SH-SY5Y (cell line): ENCODE measurements at regions not wholly inside any gene's neighbourhood (a gene's known extent, or its start where the extent isn't known, plus 50 kb on each side); places are given as distances from the start of the nearest gene placed in this dataset.

ENCODE experiments used
- GATA2 ChIP-seq: IDR thresholded peaks from 2 replicates; pipeline ENCODE4 v1.6.1; 2011; ENCODE audit warnings: mild to moderate bottlenecking, low read depth, low read length
- GATA3 ChIP-seq: IDR thresholded peaks from 2 replicates; pipeline ENCODE4 v1.6.1; 2011; ENCODE audit warnings: low read depth, mild to moderate bottlenecking, low read length, moderate library complexity

DNA sequence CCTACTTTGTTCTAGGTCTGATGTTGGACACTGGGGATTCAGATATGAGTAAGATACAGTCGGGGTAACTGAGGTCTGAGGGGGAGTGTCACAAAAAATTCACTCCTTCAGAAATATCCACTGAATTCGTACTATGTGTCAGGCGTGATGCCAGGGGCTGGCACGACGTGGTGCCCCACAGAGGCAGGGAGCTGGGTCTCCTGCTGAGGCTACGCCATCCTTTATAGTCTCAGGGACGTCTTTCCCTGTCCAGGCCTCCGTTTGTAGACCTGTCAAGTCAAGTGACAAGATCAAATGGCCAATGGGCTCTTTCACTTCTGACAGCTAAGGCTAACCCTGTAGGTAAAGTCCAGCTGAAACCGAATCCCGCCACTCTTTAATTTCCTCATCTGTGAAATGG is 118.8 kb upstream of the SMIM23 start:
- no peak for TF ChIP-seq GATA2
- TF ChIP-seq GATA3, result no peak

DNA sequence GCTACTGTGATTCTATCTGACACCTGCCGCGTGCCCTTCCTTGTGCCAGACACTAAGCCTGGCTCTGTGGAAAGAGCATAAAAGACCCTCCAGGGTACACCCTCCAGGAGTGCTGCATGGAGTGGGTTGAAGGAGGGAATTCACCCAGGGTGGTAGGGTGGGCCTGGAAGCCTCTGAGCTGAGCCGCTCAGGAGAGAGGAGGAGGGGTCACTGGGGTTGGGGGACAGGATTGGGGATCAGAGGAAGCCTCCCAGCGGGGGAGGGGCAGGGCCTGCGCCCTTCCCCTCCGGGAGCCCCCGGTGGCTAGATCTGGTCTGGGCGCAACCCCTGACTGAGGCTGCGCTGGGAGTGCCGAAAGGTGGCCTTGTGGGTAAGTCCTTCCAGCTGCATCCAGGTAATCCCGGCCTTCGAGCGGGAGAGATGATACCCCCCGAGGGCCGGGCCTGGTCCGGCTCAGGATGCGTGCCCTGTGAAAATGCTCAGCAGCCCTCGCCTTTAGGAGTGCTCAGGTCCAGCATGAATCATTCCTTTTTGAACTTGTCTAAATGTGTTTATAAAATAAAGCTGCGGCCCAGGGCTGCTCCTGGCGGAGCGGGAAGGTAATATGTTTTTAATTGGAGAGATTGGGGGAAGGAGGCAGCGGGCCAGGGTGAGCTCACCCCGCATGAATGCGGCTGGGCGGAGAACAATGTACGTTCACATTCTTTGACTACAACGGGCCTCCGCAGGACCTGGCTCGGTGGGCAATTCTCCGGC is 118.1 kb upstream of the SMIM23 start:
- no peak for TF ChIP-seq GATA3
- TF ChIP-seq GATA2, result no peak

DNA sequence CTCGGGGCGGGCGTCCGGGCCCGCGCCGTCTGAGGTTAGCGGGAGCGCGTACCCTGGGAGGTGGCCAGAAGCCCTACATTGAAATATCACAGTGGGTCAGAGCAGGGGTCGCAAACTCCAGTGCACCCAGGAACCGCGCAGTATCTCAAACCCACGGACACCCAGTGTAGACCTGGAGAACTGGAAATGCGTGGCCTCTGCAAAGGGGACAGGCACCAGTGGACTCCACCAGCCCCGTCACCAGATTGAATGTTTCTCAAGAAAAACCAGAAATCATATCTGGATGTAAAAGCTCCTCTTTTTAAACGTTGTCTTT is 117.6 kb upstream of the SMIM23 start:
- no peak for TF ChIP-seq GATA2
- no peak for TF ChIP-seq GATA3

DNA sequence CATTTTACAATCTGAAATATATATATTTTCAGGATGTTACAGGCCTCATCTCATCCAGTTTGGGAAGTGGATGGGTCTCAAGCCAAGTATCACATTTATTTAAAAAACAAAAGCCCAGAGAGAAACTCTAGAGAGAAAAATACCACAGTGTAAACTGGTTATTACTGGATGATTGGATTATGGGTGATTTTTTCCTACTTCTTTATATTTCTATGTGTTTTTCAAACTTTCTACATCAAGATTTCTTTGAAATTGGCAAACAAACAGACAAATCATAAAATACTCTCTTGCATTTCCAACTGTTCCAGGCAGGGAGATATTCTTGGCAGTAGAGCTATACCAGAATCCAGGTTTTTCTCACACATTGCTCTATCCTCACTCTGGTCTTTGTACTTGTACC is 116.0 kb upstream of the SMIM23 start:
- TF ChIP-seq GATA3 (no peak), GATA2 (no peak)

DNA sequence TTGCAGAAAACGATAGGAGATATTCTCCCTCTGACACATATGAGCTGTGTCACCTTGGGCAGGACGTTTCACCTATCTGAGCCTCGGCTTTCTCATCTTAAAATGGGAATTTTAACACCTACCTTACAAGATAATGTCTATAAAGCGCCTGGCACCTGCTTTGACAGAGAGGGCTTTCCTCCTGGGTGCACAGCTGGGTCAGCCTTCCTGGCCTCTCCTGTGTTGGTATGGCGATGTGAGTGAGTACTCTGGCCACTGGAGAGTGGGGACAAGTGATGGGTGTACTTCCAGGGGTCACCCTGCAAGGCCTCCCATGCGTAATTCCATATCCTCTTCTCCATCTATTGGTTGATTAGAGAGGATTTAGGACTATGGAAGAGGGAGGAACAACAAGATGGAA is 113.1 kb upstream of the SMIM23 start:
- TF ChIP-seq GATA3 (no peak), GATA2 (no peak)

DNA sequence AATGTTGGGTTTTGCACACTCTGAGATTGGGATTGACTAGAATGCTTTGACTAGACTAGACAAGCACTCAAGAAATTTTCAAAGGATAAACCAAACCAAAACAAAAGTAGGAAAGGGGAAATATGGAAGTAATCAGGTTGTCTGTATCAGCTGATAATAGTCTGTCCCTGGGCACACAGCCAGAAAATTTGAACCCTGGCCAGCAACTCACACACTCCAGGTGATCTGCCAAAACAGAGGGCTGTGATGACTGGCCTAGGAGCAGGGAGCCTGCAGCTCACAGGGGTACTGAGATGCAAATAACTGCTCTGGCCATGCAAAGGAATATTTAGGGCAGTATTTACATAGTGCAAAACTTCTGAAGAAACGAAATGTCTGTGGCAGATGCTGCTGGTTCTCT is 112.3 kb upstream of the SMIM23 start:
- TF ChIP-seq GATA2 (no peak), GATA3 (no peak)

DNA sequence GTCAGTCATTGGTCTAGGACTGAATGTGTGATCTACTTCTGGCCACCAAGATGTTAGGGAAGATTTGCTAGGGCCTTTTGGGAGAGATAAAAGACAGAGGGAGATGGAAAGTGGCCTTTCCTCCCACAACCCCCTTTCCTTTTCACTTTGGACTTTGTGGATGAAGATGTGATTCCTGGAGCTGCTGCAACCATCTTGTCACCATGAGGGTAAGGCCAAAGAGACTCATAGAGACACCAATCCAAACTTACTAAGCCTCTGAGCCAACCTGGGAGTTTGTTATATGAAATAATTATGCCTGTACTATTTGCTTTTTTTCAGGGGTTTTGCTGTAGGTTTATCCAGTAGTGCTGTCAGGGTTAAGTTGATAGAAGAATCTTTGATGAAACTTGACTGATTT is 111.8 kb upstream of the SMIM23 start:
- TF ChIP-seq GATA2 (no peak), GATA3 (no peak)

DNA sequence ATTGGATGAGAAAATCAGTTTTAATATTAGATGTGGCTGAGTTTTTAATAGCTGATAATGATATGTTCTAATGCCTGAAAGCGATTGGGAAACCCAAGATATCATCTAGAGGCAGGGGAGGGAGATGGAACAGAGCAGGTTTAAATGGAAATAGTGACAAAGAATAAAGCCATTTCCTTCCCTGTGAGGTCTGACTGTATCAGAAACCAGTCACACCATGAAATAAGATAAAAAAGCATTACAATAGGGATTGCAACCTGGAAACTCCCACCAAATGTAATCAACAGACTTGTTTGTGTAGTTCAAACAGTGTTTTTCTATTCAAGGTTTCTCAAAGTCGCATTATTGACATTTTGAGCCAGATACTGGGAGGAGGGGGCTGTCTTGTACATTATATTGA is 110.1 kb upstream of the SMIM23 start:
- TF ChIP-seq GATA3 (no peak), GATA2 (no peak)

DNA sequence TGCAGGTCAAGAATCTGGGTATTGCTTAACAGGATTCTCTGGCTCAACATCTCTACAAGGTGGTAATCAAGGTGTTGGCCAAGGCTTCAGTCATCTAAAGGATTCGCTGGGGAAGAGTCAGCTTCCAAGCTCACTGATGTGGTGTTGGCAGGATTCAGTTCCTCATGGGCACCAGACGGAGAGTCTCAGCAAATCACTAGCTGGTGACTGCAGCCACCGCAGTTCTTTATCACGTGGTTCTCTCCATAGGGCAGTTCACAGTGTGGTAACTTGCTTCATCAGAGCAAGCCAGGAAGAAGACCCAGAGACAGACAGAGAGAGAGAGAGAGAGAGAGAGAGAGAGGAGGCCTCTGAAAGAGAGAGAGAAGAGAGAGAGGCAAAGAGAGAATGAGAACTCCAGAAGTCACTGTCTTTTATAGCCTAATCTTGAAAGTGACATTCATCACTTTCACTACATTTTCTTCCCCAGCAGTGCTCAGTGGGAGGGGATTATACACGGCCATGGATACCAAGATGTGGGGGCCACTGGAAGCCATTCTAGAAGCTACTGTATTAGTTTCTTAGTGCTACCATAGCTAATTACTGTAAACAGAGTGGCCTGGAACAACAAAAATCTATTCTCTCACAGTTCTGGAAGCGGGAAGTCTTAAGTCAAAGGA is 109.2 kb upstream of the SMIM23 start:
- TF ChIP-seq GATA2 (no peak), GATA3 (no peak)

DNA sequence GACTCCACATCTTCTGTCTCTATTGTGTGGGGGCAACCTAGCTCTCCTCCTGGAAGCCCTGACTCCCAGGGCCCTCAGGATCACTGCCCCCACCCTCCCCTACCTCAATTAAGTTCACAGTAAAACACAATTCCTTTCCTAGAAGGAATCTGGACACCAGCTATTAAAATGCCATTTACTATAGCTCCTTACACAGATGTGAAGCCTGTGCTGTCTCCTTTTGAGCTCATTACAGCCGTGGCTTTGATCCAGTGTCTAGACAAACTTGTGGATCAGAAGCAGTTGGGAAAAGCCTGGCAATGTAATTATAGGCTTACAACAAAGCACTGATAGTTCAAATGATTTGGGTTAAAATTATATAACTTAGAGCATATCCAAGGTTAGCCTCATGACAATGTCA is 107.0 kb upstream of the SMIM23 start:
- TF ChIP-seq GATA2, result no peak
- TF ChIP-seq GATA3, result no peak

DNA sequence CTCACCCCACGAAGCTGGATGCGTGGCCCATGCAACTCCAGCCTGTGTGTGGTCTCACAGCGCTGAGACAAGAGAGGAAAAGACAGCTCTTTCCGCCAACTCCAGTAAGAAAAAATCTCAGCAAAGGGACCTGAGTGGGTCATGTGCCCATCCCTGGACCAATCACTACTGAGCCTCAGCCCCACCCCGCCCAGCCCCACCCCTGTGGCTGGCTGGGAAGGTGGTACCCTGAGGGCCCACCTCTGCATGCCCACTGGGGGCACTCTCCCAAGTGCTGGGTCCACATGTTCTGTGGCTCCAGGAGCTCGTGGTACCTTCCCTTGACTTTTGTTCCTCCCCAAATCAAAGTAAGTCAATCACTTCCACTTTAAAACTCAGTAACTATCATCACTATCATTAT is 105.1 kb upstream of the SMIM23 start:
- TF ChIP-seq GATA3, result no peak
- no peak for TF ChIP-seq GATA2

DNA sequence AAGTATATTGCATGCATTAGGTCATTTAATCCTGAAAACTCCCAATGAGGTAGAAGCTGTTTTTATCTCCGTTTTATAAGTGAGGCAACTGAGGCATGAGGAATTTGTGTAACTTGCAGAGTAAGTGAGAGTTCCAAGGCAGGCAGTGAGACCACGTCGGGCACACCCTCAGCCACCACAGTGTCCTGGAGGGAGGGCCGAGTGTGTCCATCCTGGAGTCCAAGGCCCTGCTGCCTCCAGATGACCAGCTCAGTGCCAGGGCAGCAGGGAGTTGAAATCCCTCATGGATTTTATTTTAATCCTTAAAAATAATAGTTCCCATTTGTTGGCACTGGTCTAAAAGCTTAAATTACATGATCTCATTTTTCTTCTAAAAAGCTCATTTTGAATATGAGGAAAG is 104.6 kb upstream of the SMIM23 start:
- TF ChIP-seq GATA3 (no peak), GATA2 (no peak)

DNA sequence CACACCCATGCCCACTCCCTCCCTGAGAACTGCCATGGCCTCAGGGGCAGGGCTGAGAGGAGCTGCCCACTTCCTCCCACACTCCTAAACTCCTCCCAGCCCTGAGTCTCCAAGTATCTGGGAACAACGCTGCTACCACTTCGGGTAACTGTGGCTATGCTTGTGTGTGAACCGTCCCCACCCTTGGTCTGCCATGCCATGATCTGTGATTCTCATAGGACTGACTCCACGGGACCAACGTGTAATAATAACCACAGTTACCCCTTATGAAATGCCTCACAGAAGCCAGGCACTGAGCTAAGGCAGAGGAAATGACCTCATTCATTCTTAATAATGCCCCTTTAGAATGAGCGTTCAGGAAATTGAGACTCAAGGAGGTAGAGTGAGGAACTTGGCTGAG is 103.9 kb upstream of the SMIM23 start:
- TF ChIP-seq GATA3 (no peak), GATA2 (no peak)

DNA sequence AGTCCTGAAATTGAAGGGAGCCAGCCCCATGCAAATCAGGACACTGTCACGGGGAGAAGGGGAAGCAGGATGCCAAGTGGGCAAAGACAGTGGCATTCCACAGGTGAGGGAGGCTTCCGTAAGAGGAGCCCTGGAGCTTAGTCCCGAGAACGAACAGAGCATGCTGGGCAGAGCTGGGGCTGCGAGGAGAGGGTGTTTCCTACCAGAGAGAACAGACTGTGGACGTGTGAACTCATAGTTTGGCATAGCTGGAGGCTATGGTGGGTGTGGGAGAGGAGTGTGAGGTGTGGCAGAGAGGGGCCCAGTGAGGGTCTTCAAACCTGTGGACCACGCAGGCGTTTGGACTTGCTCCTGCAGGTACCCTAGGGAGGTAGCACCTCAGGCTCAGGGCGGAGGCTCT is 102.8 kb upstream of the SMIM23 start:
- TF ChIP-seq GATA2 (no peak), GATA3 (no peak)

DNA sequence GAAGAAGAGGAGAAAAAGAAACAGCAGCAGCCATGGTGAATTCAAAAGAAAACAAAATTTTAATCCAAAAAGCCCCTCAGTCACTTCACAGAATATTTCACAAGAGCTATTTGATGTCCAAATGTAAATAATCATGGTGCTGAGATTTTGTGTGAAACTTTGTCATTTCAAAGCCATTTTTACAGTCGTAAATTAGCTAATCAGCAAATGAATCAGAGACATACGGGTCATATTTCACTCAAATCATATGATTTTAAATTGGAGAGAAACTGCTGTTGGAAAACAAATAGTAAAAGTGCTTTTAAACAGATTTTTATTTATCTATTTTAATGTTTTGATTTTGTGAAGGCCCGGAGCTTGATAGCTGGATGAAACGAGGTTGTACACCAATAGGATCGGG is 101.4 kb upstream of the SMIM23 start:
- TF ChIP-seq GATA3, result no peak
- no peak for TF ChIP-seq GATA2
